ENCODE measurements at regions not wholly inside any gene's neighbourhood (a gene's known extent, or its start where the extent isn't known, plus 50 kb on each side); places are given as distances from the start of the nearest gene placed in this dataset.

DNA sequence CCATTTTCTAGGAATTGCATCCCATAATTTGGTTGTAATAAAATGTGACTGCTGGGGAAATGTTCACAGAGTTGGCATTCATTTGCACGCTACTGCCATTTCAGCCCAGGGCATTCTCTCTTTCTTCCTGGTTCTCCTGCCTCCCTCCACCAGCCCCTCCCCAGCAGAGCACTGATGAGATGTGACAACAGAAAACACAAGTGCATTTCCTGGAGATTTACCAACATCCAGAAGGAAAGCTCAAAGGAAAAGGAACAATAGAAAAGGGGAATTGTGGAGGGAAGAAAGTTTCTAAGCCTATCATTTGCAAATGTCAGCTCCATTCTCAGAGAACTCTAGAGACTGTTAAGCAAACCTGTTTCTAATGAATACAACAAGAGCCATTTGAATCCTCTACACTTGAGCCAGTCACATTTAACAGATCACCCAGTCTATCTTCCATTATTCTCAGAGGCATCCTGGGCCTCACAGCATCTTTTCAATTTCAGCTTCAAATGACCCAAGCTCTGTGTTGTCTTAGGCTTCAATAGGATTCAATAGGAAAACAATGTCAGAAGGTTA, 395.6 kb upstream of the PBX1 start:
- Histone ChIP-seq H4K20me1 (ENCODE audit: control insufficient read depth, insufficient read depth, insufficient read length) (no peaks in the 10 kb centered on the region), H3K79me2 (ENCODE audit: insufficient read depth, low read length) (no peaks in the 10 kb centered on the region), H3K4me2 (ENCODE audit: insufficient read depth, insufficient read length, low read length) (no peak overlapping the region), H2BK120ac (ENCODE audit: low read depth, low read length, poor library complexity, severe bottlenecking) (no peak overlapping the region), H3K27ac (ENCODE audit: insufficient read length, low read depth, low read length) (no peak overlapping the region), H3K79me1 (ENCODE audit: insufficient read depth, low read depth, low read length, poor library complexity, severe bottlenecking) (no peaks in the 10 kb centered on the region), H3K9me3 (ENCODE audit: control insufficient read depth, low read depth, low read length) (no peaks in the 10 kb centered on the region), H2BK12ac (ENCODE audit: insufficient read length, low read depth, low read length) (no peak overlapping the region), H2AFZ (ENCODE audit: low read length) (no peak overlapping the region), H3K4ac (ENCODE audit: low read depth, low read length) (no peak overlapping the region), H3K14ac (ENCODE audit: insufficient read depth, low read length) (no peak overlapping the region), H3T11ph (ENCODE audit: low read length) (no peak overlapping the region), H3K18ac (ENCODE audit: insufficient read length, low read depth, low read length) (no peak overlapping the region), H2BK5ac (ENCODE audit: insufficient read length, low read length) (no peak overlapping the region), H3K23me2 (ENCODE audit: insufficient read length, low read depth, low read length, poor library complexity, severe bottlenecking) (no peaks in the 10 kb centered on the region), H3K56ac (ENCODE audit: insufficient read length, low read depth, low read length) (no peak overlapping the region), H4K5ac (ENCODE audit: insufficient read length, low read depth, low read length) (no peak overlapping the region), H3K9ac (ENCODE audit: extremely low read depth, insufficient read length, low read length) (no peak overlapping the region), H2BK20ac (ENCODE audit: low read depth, low read length, poor library complexity, severe bottlenecking) (no peak overlapping the region), H3K23ac (ENCODE audit: insufficient read length, low read depth, low read length) (no peak overlapping the region), H4K91ac (ENCODE audit: insufficient read length, low read depth, low read length) (no peak overlapping the region), H2BK15ac (ENCODE audit: low read depth, low read length) (no peak overlapping the region), H2AK5ac (ENCODE audit: insufficient read length, low read length) (no peak overlapping the region), H3K4me1 (ENCODE audit: insufficient read depth, low read length) (no peaks in the 10 kb centered on the region), H4K8ac (replicated peaks; ENCODE audit: insufficient read length, low read depth, low read length) (no peak overlapping the region), H3K27me3 (ENCODE audit: insufficient read depth, low read length) (no peaks in the 10 kb centered on the region)
- Mint-ChIP-seq H3K36me3 (ENCODE audit: insufficient read depth in 1 of 3, low read depth in 3 of 3) (peaks cover 0 to 11% (median 9%) of the 10 kb centered on the region in 3 experiments; a peak in 5 of 7 replicates), H3K4me1 (peaks cover 18 to 19% of the 10 kb centered on the region in 2 experiments), H3K27ac (peak overlapping the region in 2 of 3 experiments; percentile 69 to 75; a peak in 4 of 7 replicates), H3K27me3 (ENCODE audit: low read depth) (no peaks in the 10 kb centered on the region; the same call in 1 of the 2 replicates), H3K9me3 (peaks cover 13 to 21% of the 10 kb centered on the region in 2 experiments), H3K4me3 (no peak overlapping the region)
- WGBS (ENCODE audit: extremely low coverage, insufficient read length, low lambda C conversion rate): no CpG with 5 or more reads among the region's 1 CpG
- TF ChIP-seq, protein P1, sequence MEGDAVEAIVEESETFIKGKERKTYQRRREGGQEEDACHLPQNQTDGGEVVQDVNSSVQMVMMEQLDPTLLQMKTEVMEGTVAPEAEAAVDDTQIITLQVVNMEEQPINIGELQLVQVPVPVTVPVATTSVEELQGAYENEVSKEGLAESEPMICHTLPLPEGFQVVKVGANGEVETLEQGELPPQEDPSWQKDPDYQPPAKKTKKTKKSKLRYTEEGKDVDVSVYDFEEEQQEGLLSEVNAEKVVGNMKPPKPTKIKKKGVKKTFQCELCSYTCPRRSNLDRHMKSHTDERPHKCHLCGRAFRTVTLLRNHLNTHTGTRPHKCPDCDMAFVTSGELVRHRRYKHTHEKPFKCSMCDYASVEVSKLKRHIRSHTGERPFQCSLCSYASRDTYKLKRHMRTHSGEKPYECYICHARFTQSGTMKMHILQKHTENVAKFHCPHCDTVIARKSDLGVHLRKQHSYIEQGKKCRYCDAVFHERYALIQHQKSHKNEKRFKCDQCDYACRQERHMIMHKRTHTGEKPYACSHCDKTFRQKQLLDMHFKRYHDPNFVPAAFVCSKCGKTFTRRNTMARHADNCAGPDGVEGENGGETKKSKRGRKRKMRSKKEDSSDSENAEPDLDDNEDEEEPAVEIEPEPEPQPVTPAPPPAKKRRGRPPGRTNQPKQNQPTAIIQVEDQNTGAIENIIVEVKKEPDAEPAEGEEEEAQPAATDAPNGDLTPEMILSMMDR (conservative IDR thresholded peaks at IDR 0.05): no peak
- no peak for DNase-seq
